ENCODE measurements at regions not wholly inside any gene's neighbourhood (a gene's known extent, or its start where the extent isn't known, plus 50 kb on each side); places are given as distances from the start of the nearest gene placed in this dataset.

DNA sequence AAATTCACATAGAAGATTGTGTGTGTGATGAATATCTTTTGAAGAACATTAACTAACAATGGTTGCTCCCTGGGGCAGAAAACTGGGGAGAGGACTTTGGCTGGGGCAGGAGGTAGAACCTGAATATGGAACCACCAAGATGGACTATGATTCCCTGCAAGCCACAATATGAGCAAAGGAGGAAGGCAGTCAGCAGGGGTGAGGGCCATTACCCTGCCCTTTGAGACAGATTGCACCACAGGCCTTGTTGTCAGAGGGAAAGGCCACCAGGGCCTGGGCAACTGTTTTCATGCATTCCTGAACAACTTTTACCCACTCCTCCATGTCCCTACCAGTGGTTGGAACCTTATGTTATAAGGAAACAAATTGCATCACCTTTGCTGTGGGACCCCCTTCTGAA lies 670.1 kb upstream of the POM121L12 start:
- TF ChIP-seq SALL2 (tag by site-specific recombination; IDR thresholded peaks at IDR 0.05; ENCODE audit: borderline replicate concordance): no peak
- TF ChIP-seq ZNF391 (tag by site-specific recombination; IDR thresholded peaks at IDR 0.05; ENCODE audit: borderline replicate concordance, low read depth): no peak
- TF ChIP-seq, protein P1, sequence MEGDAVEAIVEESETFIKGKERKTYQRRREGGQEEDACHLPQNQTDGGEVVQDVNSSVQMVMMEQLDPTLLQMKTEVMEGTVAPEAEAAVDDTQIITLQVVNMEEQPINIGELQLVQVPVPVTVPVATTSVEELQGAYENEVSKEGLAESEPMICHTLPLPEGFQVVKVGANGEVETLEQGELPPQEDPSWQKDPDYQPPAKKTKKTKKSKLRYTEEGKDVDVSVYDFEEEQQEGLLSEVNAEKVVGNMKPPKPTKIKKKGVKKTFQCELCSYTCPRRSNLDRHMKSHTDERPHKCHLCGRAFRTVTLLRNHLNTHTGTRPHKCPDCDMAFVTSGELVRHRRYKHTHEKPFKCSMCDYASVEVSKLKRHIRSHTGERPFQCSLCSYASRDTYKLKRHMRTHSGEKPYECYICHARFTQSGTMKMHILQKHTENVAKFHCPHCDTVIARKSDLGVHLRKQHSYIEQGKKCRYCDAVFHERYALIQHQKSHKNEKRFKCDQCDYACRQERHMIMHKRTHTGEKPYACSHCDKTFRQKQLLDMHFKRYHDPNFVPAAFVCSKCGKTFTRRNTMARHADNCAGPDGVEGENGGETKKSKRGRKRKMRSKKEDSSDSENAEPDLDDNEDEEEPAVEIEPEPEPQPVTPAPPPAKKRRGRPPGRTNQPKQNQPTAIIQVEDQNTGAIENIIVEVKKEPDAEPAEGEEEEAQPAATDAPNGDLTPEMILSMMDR (tag by site-specific recombination; IDR thresholded peaks at IDR 0.05): no peak
- TF ChIP-seq, protein P2, sequence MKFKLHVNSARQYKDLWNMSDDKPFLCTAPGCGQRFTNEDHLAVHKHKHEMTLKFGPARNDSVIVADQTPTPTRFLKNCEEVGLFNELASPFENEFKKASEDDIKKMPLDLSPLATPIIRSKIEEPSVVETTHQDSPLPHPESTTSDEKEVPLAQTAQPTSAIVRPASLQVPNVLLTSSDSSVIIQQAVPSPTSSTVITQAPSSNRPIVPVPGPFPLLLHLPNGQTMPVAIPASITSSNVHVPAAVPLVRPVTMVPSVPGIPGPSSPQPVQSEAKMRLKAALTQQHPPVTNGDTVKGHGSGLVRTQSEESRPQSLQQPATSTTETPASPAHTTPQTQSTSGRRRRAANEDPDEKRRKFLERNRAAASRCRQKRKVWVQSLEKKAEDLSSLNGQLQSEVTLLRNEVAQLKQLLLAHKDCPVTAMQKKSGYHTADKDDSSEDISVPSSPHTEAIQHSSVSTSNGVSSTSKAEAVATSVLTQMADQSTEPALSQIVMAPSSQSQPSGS (tag by site-specific recombination; IDR thresholded peaks at IDR 0.05; ENCODE audit: low read depth): no peak
- TF ChIP-seq, protein P3, sequence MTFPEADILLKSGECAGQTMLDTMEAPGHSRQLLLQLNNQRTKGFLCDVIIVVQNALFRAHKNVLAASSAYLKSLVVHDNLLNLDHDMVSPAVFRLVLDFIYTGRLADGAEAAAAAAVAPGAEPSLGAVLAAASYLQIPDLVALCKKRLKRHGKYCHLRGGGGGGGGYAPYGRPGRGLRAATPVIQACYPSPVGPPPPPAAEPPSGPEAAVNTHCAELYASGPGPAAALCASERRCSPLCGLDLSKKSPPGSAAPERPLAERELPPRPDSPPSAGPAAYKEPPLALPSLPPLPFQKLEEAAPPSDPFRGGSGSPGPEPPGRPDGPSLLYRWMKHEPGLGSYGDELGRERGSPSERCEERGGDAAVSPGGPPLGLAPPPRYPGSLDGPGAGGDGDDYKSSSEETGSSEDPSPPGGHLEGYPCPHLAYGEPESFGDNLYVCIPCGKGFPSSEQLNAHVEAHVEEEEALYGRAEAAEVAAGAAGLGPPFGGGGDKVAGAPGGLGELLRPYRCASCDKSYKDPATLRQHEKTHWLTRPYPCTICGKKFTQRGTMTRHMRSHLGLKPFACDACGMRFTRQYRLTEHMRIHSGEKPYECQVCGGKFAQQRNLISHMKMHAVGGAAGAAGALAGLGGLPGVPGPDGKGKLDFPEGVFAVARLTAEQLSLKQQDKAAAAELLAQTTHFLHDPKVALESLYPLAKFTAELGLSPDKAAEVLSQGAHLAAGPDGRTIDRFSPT (tag by site-specific recombination; IDR thresholded peaks at IDR 0.05): no peak

All from HEK293 (cell line).